ENCODE measurements at regions not wholly inside any gene's neighbourhood (a gene's known extent, or its start where the extent isn't known, plus 50 kb on each side); places are given as distances from the start of the nearest gene placed in this dataset.

- TF ChIP-seq, protein P1, sequence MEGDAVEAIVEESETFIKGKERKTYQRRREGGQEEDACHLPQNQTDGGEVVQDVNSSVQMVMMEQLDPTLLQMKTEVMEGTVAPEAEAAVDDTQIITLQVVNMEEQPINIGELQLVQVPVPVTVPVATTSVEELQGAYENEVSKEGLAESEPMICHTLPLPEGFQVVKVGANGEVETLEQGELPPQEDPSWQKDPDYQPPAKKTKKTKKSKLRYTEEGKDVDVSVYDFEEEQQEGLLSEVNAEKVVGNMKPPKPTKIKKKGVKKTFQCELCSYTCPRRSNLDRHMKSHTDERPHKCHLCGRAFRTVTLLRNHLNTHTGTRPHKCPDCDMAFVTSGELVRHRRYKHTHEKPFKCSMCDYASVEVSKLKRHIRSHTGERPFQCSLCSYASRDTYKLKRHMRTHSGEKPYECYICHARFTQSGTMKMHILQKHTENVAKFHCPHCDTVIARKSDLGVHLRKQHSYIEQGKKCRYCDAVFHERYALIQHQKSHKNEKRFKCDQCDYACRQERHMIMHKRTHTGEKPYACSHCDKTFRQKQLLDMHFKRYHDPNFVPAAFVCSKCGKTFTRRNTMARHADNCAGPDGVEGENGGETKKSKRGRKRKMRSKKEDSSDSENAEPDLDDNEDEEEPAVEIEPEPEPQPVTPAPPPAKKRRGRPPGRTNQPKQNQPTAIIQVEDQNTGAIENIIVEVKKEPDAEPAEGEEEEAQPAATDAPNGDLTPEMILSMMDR (IDR thresholded peaks at IDR 0.05; ENCODE audit: insufficient read depth, low read length), result no peak
- no peak for TF ChIP-seq POLR2AphosphoS5 (IDR thresholded peaks at IDR 0.05; ENCODE audit: low read depth)
- TF ChIP-seq, protein P2, sequence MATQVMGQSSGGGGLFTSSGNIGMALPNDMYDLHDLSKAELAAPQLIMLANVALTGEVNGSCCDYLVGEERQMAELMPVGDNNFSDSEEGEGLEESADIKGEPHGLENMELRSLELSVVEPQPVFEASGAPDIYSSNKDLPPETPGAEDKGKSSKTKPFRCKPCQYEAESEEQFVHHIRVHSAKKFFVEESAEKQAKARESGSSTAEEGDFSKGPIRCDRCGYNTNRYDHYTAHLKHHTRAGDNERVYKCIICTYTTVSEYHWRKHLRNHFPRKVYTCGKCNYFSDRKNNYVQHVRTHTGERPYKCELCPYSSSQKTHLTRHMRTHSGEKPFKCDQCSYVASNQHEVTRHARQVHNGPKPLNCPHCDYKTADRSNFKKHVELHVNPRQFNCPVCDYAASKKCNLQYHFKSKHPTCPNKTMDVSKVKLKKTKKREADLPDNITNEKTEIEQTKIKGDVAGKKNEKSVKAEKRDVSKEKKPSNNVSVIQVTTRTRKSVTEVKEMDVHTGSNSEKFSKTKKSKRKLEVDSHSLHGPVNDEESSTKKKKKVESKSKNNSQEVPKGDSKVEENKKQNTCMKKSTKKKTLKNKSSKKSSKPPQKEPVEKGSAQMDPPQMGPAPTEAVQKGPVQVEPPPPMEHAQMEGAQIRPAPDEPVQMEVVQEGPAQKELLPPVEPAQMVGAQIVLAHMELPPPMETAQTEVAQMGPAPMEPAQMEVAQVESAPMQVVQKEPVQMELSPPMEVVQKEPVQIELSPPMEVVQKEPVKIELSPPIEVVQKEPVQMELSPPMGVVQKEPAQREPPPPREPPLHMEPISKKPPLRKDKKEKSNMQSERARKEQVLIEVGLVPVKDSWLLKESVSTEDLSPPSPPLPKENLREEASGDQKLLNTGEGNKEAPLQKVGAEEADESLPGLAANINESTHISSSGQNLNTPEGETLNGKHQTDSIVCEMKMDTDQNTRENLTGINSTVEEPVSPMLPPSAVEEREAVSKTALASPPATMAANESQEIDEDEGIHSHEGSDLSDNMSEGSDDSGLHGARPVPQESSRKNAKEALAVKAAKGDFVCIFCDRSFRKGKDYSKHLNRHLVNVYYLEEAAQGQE (IDR thresholded peaks at IDR 0.05; ENCODE audit: insufficient replicate concordance, low read depth), result no peak
Observed at GRCh38 chr18:9020221-9020620, 82.3 kb upstream of the NDUFV2 start.

All from HL-60 (cell line).